GM23338 (cell line): ENCODE measurements at regions not wholly inside any gene's neighbourhood (a gene's known extent, or its start where the extent isn't known, plus 50 kb on each side); places are given as distances from the start of the nearest gene placed in this dataset.

Experiments
- ATAC-seq: fragments of 200-7000 bp; cut with Tn5 transposase; 3 replicates; pipeline ENCODE4 v1.9.1; 2020
- DNase-seq: peaks from one replicate; pipeline ENCODE4 v3.0.0-alpha.2; 2015; ENCODE audit warnings: low spot score
- H2AFZ ChIP-seq: fragments of 200-600 bp; sonication (generic); 2 replicates; pipeline ENCODE4 v1.8.0; 2016; ENCODE audit warnings: antibody characterized with exemption, mild to moderate bottlenecking, moderate library complexity
- H3F3A ChIP-seq: fragments of 200-600 bp; sonication (generic); replicated peaks from 2 replicates; pipeline ENCODE4 v1.8.0; 2017; ENCODE audit warnings: antibody characterized with exemption, mixed run types, low read depth
- H3K27ac ChIP-seq: fragments of 200-600 bp; sonication (generic); 2 replicates; pipeline ENCODE4 v1.6.1; 2016; ENCODE audit warnings: low read depth
- H3K27me3 ChIP-seq: fragments of 200-600 bp; sonication (generic); 2 replicates; pipeline ENCODE4 v1.8.0; 2016; ENCODE audit warnings: mild to moderate bottlenecking, mixed run types, moderate library complexity; ENCODE audit not compliant: insufficient read depth
- H3K36me3 ChIP-seq: fragments of 200-600 bp; sonication (generic); 2 replicates; pipeline ENCODE4 v1.8.0; 2016; ENCODE audit warnings: mild to moderate bottlenecking; ENCODE audit not compliant: insufficient read depth
- H3K4me1 ChIP-seq: fragments of 200-600 bp; sonication (generic); 2 replicates; pipeline ENCODE4 v1.8.0; 2016; ENCODE audit warnings: mild to moderate bottlenecking, moderate library complexity; ENCODE audit not compliant: insufficient read depth
- H3K4me2 ChIP-seq: fragments of 200-600 bp; sonication (generic); 2 replicates; pipeline ENCODE4 v1.7.1; 2017; ENCODE audit warnings: mixed run types
- H3K4me3 ChIP-seq: fragments of 200-600 bp; sonication (generic); 2 replicates; pipeline ENCODE4 v1.6.1; 2016; ENCODE audit warnings: mixed run types
- H3K79me2 ChIP-seq: fragments of 200-600 bp; sonication (generic); replicated peaks from 2 replicates; pipeline ENCODE4 v1.8.0; 2017; ENCODE audit warnings: mild to moderate bottlenecking; ENCODE audit not compliant: insufficient read depth
- H3K9me2 ChIP-seq: fragments of 200-600 bp; sonication (generic); 2 replicates; pipeline ENCODE4 v1.8.0; 2017; ENCODE audit not compliant: insufficient read depth
- H4K20me1 ChIP-seq: fragments of 200-600 bp; sonication (generic); replicated peaks from 2 replicates; pipeline ENCODE4 v1.8.0; 2017; ENCODE audit warnings: mild to moderate bottlenecking; ENCODE audit not compliant: insufficient read depth
- H3K27ac Mint-ChIP-seq: 2 replicates; pipeline ENCODE4 v1.8.0; 2020; ENCODE audit warnings: inconsistent platforms, mild to moderate bottlenecking, moderate library complexity, mixed read lengths
- H3K27me3 Mint-ChIP-seq: 3 replicates; pipeline ENCODE4 v1.8.0; 2022; ENCODE audit warnings: low read depth, mild to moderate bottlenecking, moderate library complexity, mixed read lengths, inconsistent platforms; ENCODE audit not compliant: insufficient read depth, poor library complexity
- H3K36me3 Mint-ChIP-seq: 3 replicates; pipeline ENCODE4 v1.8.0; 2021; ENCODE audit warnings: low read depth, mild to moderate bottlenecking, inconsistent platforms, moderate library complexity, mixed read lengths
- H3K4me1 Mint-ChIP-seq: 3 replicates; pipeline ENCODE4 v1.8.0; 2020; ENCODE audit warnings: mild to moderate bottlenecking, inconsistent platforms, mixed read lengths
- H3K4me3 Mint-ChIP-seq: 3 replicates; pipeline ENCODE4 v1.8.0; 2021; ENCODE audit warnings: moderate library complexity, mild to moderate bottlenecking, inconsistent platforms, mixed read lengths
- H3K9me3 Mint-ChIP-seq: 3 replicates; pipeline ENCODE4 v1.8.0; 2020; ENCODE audit warnings: moderate library complexity, mild to moderate bottlenecking, inconsistent platforms, mixed read lengths
- CREB1 ChIP-seq: fragments of 250-450 bp; sonication (Bioruptor Pico); IDR thresholded peaks from 2 replicates; pipeline ENCODE4 v1.5.0; 2020; ENCODE audit warnings: low read depth, mild to moderate bottlenecking, moderate library complexity
- EZH2 ChIP-seq: fragments of 200-600 bp; sonication (generic); IDR thresholded peaks from one replicate; pipeline ENCODE4 v1.8.0; 2017; ENCODE audit warnings: antibody characterized with exemption, mild to moderate bottlenecking, low read depth; ENCODE audit not compliant: unreplicated experiment
- EZH2phosphoT487 ChIP-seq: fragments of 200-600 bp; sonication (generic); IDR thresholded peaks from one replicate; pipeline ENCODE4 v1.8.1; 2018; ENCODE audit warnings: antibody characterized with exemption; ENCODE audit not compliant: unreplicated experiment
- JUNB ChIP-seq: IDR thresholded peaks from one replicate; pipeline ENCODE4 v1.6.1; 2016; ENCODE audit warnings: antibody characterized with exemption; ENCODE audit not compliant: unreplicated experiment
- NANOG ChIP-seq: IDR thresholded peaks from 2 replicates; pipeline ENCODE4 v1.6.1; 2016; ENCODE audit warnings: antibody characterized with exemption, borderline replicate concordance
- POLR2AphosphoS5 ChIP-seq: IDR thresholded peaks from 2 replicates; pipeline ENCODE4 v1.6.1; 2016; ENCODE audit warnings: antibody characterized with exemption, low read depth
- STAT1 ChIP-seq: IDR thresholded peaks from one replicate; pipeline ENCODE4 v1.6.1; 2016; ENCODE audit warnings: antibody characterized with exemption; ENCODE audit not compliant: unreplicated experiment
- ZNF114 ChIP-seq: fragments of 250-450 bp; sonication (Bioruptor Pico); IDR thresholded peaks from 2 replicates; pipeline ENCODE4 v1.5.0; 2020; ENCODE audit warnings: mild to moderate bottlenecking, moderate library complexity
- ZNF331 ChIP-seq: fragments of 250-450 bp; sonication (Bioruptor Pico); IDR thresholded peaks from 2 replicates; pipeline ENCODE4 v1.5.0; 2020; ENCODE audit warnings: low read depth, mild to moderate bottlenecking, moderate library complexity
- TF ChIP-seq, protein P1 (sequence below), 2 experiments: fragments of 200-600 bp in 1 of 2; sonication (generic) in 1 of 2; conservative IDR thresholded peaks; 2 replicates each; pipeline versions ENCODE4 v1.5.1 to v1.6.1; 2016 to 2017; ENCODE audit warnings: antibody characterized with exemption in 2 of 2, low read depth in 2 of 2, mild to moderate bottlenecking in 2 of 2, moderate library complexity in 1 of 2
- TF ChIP-seq, protein P2 (sequence below): IDR thresholded peaks from one replicate; pipeline ENCODE4 v1.6.1; 2018; ENCODE audit warnings: antibody characterized with exemption; ENCODE audit not compliant: unreplicated experiment
- TF ChIP-seq, protein P3 (sequence below): IDR thresholded peaks from 2 replicates; pipeline ENCODE4 v1.6.1; 2016; ENCODE audit warnings: antibody characterized with exemption
- TF ChIP-seq, protein P4 (sequence below): fragments of 250-450 bp; sonication (Bioruptor Pico); IDR thresholded peaks from 2 replicates; pipeline ENCODE4 v1.5.0; 2020; ENCODE audit warnings: mild to moderate bottlenecking, moderate library complexity

DNA sequence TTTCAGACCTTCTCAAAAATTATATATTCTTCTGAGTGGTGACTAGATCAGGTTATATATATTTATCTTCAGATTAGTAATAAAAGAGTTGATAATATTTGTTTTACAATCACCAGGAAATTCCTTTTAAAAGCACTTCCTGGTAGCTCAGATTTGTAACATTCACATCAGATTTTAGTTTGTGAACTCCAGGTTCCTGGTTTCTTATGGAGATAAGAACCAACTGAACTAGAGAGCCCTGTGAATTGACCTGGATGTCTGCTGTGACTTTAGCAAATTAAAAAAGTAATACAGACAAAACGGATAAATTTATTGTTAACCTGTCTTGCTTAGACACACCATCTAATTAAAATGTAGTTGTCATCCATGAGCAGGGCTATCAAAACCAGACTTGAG lies 868.7 kb downstream of the BCL11A start:
- peaks cover 5% of the 10 kb centered on the region; the same call in 2 of the 3 replicates for H3K36me3 Mint-ChIP-seq
- DNase-seq (no peak), ATAC-seq (no peak)
- Histone ChIP-seq H3K27me3 (no peaks in the 10 kb centered on the region), H3K36me3 (no peaks in the 10 kb centered on the region), H2AFZ (no peak overlapping the region), H3K4me3 (no peak overlapping the region), H3F3A (no peaks in the 10 kb centered on the region), H3K4me2 (no peak overlapping the region), H3K4me1 (no peaks in the 10 kb centered on the region), H3K9me2 (no peaks in the 10 kb centered on the region), H3K79me2 (no peaks in the 10 kb centered on the region), H3K27ac (no peak overlapping the region), H4K20me1 (no peaks in the 10 kb centered on the region)
- H3K27me3 Mint-ChIP-seq: no peaks in the 10 kb centered on the region
- H3K27ac Mint-ChIP-seq: no peak overlapping the region
- TF ChIP-seq NANOG: no peak
- TF ChIP-seq, protein P1, sequence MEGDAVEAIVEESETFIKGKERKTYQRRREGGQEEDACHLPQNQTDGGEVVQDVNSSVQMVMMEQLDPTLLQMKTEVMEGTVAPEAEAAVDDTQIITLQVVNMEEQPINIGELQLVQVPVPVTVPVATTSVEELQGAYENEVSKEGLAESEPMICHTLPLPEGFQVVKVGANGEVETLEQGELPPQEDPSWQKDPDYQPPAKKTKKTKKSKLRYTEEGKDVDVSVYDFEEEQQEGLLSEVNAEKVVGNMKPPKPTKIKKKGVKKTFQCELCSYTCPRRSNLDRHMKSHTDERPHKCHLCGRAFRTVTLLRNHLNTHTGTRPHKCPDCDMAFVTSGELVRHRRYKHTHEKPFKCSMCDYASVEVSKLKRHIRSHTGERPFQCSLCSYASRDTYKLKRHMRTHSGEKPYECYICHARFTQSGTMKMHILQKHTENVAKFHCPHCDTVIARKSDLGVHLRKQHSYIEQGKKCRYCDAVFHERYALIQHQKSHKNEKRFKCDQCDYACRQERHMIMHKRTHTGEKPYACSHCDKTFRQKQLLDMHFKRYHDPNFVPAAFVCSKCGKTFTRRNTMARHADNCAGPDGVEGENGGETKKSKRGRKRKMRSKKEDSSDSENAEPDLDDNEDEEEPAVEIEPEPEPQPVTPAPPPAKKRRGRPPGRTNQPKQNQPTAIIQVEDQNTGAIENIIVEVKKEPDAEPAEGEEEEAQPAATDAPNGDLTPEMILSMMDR (conservative IDR thresholded peaks at IDR 0.05; ENCODE audit: low read depth in 2 of 2): no peak
- TF ChIP-seq POLR2AphosphoS5: no peak
- no peak for TF ChIP-seq ZNF331 (CRISPR knock-in tag)
- TF ChIP-seq ZNF114: no peak
- TF ChIP-seq, protein P2, sequence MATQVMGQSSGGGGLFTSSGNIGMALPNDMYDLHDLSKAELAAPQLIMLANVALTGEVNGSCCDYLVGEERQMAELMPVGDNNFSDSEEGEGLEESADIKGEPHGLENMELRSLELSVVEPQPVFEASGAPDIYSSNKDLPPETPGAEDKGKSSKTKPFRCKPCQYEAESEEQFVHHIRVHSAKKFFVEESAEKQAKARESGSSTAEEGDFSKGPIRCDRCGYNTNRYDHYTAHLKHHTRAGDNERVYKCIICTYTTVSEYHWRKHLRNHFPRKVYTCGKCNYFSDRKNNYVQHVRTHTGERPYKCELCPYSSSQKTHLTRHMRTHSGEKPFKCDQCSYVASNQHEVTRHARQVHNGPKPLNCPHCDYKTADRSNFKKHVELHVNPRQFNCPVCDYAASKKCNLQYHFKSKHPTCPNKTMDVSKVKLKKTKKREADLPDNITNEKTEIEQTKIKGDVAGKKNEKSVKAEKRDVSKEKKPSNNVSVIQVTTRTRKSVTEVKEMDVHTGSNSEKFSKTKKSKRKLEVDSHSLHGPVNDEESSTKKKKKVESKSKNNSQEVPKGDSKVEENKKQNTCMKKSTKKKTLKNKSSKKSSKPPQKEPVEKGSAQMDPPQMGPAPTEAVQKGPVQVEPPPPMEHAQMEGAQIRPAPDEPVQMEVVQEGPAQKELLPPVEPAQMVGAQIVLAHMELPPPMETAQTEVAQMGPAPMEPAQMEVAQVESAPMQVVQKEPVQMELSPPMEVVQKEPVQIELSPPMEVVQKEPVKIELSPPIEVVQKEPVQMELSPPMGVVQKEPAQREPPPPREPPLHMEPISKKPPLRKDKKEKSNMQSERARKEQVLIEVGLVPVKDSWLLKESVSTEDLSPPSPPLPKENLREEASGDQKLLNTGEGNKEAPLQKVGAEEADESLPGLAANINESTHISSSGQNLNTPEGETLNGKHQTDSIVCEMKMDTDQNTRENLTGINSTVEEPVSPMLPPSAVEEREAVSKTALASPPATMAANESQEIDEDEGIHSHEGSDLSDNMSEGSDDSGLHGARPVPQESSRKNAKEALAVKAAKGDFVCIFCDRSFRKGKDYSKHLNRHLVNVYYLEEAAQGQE: no peak
- TF ChIP-seq, protein P3, sequence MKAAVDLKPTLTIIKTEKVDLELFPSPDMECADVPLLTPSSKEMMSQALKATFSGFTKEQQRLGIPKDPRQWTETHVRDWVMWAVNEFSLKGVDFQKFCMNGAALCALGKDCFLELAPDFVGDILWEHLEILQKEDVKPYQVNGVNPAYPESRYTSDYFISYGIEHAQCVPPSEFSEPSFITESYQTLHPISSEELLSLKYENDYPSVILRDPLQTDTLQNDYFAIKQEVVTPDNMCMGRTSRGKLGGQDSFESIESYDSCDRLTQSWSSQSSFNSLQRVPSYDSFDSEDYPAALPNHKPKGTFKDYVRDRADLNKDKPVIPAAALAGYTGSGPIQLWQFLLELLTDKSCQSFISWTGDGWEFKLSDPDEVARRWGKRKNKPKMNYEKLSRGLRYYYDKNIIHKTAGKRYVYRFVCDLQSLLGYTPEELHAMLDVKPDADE: no peak
- no peak for TF ChIP-seq JUNB
- TF ChIP-seq EZH2phosphoT487: no peak
- no peak for TF ChIP-seq STAT1
- TF ChIP-seq, protein P4, sequence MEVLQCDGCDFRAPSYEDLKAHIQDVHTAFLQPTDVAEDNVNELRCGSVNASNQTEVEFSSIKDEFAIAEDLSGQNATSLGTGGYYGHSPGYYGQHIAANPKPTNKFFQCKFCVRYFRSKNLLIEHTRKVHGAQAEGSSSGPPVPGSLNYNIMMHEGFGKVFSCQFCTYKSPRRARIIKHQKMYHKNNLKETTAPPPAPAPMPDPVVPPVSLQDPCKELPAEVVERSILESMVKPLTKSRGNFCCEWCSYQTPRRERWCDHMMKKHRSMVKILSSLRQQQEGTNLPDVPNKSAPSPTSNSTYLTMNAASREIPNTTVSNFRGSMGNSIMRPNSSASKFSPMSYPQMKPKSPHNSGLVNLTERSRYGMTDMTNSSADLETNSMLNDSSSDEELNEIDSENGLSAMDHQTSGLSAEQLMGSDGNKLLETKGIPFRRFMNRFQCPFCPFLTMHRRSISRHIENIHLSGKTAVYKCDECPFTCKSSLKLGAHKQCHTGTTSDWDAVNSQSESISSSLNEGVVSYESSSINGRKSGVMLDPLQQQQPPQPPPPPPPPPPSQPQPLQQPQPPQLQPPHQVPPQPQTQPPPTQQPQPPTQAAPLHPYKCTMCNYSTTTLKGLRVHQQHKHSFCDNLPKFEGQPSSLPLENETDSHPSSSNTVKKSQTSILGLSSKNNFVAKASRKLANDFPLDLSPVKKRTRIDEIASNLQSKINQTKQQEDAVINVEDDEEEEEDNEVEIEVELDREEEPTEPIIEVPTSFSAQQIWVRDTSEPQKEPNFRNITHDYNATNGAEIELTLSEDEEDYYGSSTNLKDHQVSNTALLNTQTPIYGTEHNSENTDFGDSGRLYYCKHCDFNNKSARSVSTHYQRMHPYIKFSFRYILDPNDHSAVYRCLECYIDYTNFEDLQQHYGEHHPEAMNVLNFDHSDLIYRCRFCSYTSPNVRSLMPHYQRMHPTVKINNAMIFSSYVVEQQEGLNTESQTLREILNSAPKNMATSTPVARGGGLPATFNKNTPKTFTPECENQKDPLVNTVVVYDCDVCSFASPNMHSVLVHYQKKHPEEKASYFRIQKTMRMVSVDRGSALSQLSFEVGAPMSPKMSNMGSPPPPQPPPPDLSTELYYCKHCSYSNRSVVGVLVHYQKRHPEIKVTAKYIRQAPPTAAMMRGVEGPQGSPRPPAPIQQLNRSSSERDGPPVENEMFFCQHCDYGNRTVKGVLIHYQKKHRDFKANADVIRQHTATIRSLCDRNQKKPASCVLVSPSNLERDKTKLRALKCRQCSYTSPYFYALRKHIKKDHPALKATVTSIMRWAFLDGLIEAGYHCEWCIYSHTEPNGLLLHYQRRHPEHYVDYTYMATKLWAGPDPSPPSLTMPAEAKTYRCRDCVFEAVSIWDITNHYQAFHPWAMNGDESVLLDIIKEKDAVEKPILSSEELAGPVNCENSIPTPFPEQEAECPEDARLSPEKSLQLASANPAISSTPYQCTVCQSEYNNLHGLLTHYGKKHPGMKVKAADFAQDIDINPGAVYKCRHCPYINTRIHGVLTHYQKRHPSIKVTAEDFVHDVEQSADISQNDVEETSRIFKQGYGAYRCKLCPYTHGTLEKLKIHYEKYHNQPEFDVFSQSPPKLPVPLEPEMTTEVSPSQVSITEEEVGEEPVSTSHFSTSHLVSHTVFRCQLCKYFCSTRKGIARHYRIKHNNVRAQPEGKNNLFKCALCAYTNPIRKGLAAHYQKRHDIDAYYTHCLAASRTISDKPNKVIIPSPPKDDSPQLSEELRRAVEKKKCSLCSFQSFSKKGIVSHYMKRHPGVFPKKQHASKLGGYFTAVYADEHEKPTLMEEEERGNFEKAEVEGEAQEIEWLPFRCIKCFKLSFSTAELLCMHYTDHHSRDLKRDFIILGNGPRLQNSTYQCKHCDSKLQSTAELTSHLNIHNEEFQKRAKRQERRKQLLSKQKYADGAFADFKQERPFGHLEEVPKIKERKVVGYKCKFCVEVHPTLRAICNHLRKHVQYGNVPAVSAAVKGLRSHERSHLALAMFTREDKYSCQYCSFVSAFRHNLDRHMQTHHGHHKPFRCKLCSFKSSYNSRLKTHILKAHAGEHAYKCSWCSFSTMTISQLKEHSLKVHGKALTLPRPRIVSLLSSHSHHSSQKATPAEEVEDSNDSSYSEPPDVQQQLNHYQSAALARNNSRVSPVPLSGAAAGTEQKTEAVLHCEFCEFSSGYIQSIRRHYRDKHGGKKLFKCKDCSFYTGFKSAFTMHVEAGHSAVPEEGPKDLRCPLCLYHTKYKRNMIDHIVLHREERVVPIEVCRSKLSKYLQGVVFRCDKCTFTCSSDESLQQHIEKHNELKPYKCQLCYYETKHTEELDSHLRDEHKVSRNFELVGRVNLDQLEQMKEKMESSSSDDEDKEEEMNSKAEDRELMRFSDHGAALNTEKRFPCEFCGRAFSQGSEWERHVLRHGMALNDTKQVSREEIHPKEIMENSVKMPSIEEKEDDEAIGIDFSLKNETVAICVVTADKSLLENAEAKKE (CRISPR knock-in tag): no peak
- no peak for TF ChIP-seq CREB1
- TF ChIP-seq EZH2: no peak
- peaks cover 7% of the 10 kb centered on the region; the same call in 2 of the 3 replicates for H3K9me3 Mint-ChIP-seq
- no peak overlapping the region for H3K4me3 Mint-ChIP-seq
- peaks cover 5% of the 10 kb centered on the region; the same call in 2 of the 3 replicates for H3K4me1 Mint-ChIP-seq
